Non-pigmented ciliary epithelial cell (primary cell): ENCODE measurements at regions not wholly inside any gene's neighbourhood (a gene's known extent, or its start where the extent isn't known, plus 50 kb on each side); places are given as distances from the start of the nearest gene placed in this dataset.
"Not testable (repeated sequence)": the region's sequence is repeated elsewhere in the genome, so short reads cannot be mapped to it uniquely, and the experiment has no call there.

Source experiments
- DNase-seq: peaks from one replicate; pipeline ENCODE4 v3.0.0-alpha.2; 2010; ENCODE audit warnings: low read depth

GRCh38 chr2:7094231-7094741 is 177.1 kb downstream of the RNF144A start:
- DNase-seq, result no peak

GRCh38 chr2:7096726-7097352 is 179.6 kb downstream of the RNF144A start:
- DNase-seq, result no peak

- DNase-seq, result no peak
Observed at GRCh38 chr2:7097353-7097895, 180.2 kb downstream of the RNF144A start.

- DNase-seq, result no peak
Observed at GRCh38 chr2:7098816-7099215, 181.6 kb downstream of the RNF144A start.

GRCh38 chr2:7099687-7100086 is 182.5 kb downstream of the RNF144A start:
- not testable (repeated sequence) for DNase-seq

- no peak for DNase-seq
Observed at GRCh38 chr2:7102826-7103225, 185.6 kb downstream of the RNF144A start.

GRCh38 chr2:7108792-7109532 is 191.8 kb downstream of the RNF144A start:
- DNase-seq, result no peak

GRCh38 chr2:7109533-7109885 is 192.3 kb downstream of the RNF144A start:
- DNase-seq, result no peak

GRCh38 chr2:7111626-7112025 is 194.4 kb downstream of the RNF144A start:
- DNase-seq, result no peak

- no peak for DNase-seq
Observed at GRCh38 chr2:7115364-7115763, 198.2 kb downstream of the RNF144A start.

- no peak for DNase-seq
Observed at GRCh38 chr2:7115906-7116305, 198.7 kb downstream of the RNF144A start.

GRCh38 chr2:7116511-7116910 is 199.3 kb downstream of the RNF144A start:
- DNase-seq, result no peak

- no peak for DNase-seq
Observed at GRCh38 chr2:7117076-7117475, 199.9 kb downstream of the RNF144A start.

GRCh38 chr2:7118606-7119131 is 201.5 kb downstream of the RNF144A start:
- DNase-seq, result no peak

- DNase-seq, result no peak
Observed at GRCh38 chr2:7119132-7119835, 202.1 kb downstream of the RNF144A start.

- DNase-seq, result no peak
Observed at GRCh38 chr2:7121851-7122250, 204.6 kb downstream of the RNF144A start.

GRCh38 chr2:7127156-7127555 is 209.9 kb downstream of the RNF144A start:
- no peak for DNase-seq

- no peak for DNase-seq
Observed at GRCh38 chr2:7127687-7128086, 210.5 kb downstream of the RNF144A start.

- DNase-seq, result no peak
Observed at GRCh38 chr2:7131261-7131660, 214.0 kb downstream of the RNF144A start.

GRCh38 chr2:7132753-7133152 is 215.5 kb downstream of the RNF144A start:
- no peak for DNase-seq

- no peak for DNase-seq
Observed at GRCh38 chr2:7133521-7133920, 216.3 kb downstream of the RNF144A start.

- no peak for DNase-seq
Observed at GRCh38 chr2:7140306-7140705, 223.1 kb downstream of the RNF144A start.

GRCh38 chr2:7145707-7146106 is 228.5 kb downstream of the RNF144A start:
- no peak for DNase-seq
